ENCODE measurements at regions not wholly inside any gene's neighbourhood (a gene's known extent, or its start where the extent isn't known, plus 50 kb on each side); places are given as distances from the start of the nearest gene placed in this dataset.

DNA sequence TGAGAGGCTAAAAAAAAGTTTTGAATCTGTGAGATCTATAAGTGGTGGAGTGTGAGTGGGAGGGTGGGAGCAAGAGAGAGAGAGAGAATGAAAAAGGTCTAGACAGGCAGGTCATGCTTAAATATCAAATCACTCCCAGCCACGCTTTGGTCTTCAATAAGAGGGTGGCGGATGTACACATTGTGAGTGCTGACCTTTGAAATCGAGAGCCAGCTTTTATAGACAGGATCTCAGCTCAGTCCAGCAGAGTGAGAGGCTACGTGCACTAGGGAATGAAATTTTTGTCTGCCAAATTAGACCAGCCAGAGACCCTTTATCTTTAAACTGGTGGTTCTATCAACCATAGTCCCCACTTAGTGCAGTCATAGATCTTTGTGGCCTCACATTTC is 342.3 kb upstream of the PROK2 start:
- TF ChIP-seq CTCF (conservative IDR thresholded peaks at IDR 0.05), result no peak
- no peak for TF ChIP-seq EZH2 (IDR thresholded peaks at IDR 0.05; ENCODE audit: low read depth)
